Adrenal gland (tissue), 9 donors: ENCODE measurements at regions not wholly inside any gene's neighbourhood (a gene's known extent, or its start where the extent isn't known, plus 50 kb on each side); places are given as distances from the start of the nearest gene placed in this dataset.

Experiments used
- DNase-seq, 7 donors: peaks; one replicate each; pipeline ENCODE4 v3.0.0-alpha.2; 2019 to 2020
- H3K27ac ChIP-seq, 5 donors: fragments of 200-600 bp; sonication (generic) in 4 of 5; 1 replicate in 3 of 5; 2 replicates in 2 of 5; pipeline versions ENCODE4 v1.5.1 to v1.8.0; 2016 to 2020; ENCODE audit warnings: mild to moderate bottlenecking in 1 of 5
- H3K27me3 ChIP-seq: fragments of 200-600 bp; 2 replicates; pipeline ENCODE4 v1.8.0; 2021
- H3K36me3 ChIP-seq, 2 donors: fragments of 200-600 bp; replicated peaks in 1 of 2; 1 replicate in 1 of 2; 2 replicates in 1 of 2; pipeline versions ENCODE4 v1.5.1 to v1.8.0; 2018 to 2022
- H3K4me1 ChIP-seq, 2 donors: fragments of 200-600 bp; replicated peaks in 1 of 2; 1 replicate in 1 of 2; 2 replicates in 1 of 2; pipeline versions ENCODE4 v1.5.1 to v1.8.0; 2018 to 2021
- H3K4me3 ChIP-seq, 4 donors: fragments of 200-600 bp; sonication (generic) in 3 of 4; one replicate each; pipeline ENCODE4 v1.5.1; 2016 to 2018
- H3K9me3 ChIP-seq, 3 donors: fragments of 200-600 bp; sonication (generic) in 1 of 3; replicated peaks in 1 of 3; 1 replicate in 2 of 3; 2 replicates in 1 of 3; pipeline versions ENCODE4 v1.5.1 to v1.8.0; 2016 to 2021
- POLR2A ChIP-seq, 2 donors: fragments of 450-650 bp; IDR thresholded peaks; one replicate each; pipeline ENCODE4 v1.6.1; 2017; ENCODE audit warnings: antibody characterized with exemption in 2 of 2, mild to moderate bottlenecking in 2 of 2, moderate library complexity in 1 of 2
- WGBS, 4 donors: extraction: QIAGEN DNeasy Blood & Tissue Kit in 2 of 4; methylation state at CpG; one replicate each; pipeline versions ENCODE4 v1.1.5 to v1.1.7; 2013 to 2017; 5-methylcytosine and 5-hydroxymethylcytosine counted together
- intact Hi-C, 2 donors: fragments of 100-400 bp; cut with DNase I; formaldehyde crosslinking; loops; one replicate each; pipeline versions ENCODE4 v1.14.1 to v1.15.0; 2022 to 2023
- TF ChIP-seq, protein P1 (sequence below), 6 experiments: fragments of 450-650 bp in 4 of 6; fragments of 200-600 bp in 2 of 6; sonication (generic) in 1 of 6; IDR thresholded peaks; 1 replicate in 5 of 6; 2 replicates in 1 of 6; pipeline versions ENCODE4 v1.5.1 to v1.8.0; 2016 to 2021; ENCODE audit warnings: antibody characterized with exemption in 6 of 6, mild to moderate bottlenecking in 2 of 6, moderate library complexity in 1 of 6
- donor health status: healthy with polysubstance abuse.
- donor health status: Bipolar disorder and iron deficiency.
- donor health status: DM: yes; HTN: yes; CAD: no.
- donor health status: DM: no; HTN: no; CAD: no.
- donor health status: DM: no; HTN: no; CAD: no.

DNA sequence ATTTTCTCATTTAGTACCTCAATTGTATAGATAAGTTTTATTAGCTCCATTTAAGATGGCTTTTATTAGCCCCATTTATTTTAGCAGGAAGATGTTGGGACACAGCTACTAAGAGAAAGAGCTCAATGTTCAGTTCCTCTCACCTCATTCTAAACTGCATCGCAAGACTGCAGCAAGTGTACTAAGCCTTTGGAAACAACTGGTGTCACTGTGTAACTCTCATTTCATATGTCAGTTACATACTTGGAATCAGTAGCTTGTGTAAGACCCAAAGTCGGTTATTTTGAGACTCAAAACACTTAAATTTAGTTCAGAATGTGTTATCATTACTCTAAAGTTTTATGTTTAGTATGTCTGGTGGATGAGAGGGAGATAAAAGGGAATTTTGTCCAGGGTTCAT lies 482.9 kb downstream of the BMP2 start:
- Histone ChIP-seq H3K27ac (no peak overlapping the region), H3K4me1 (no peaks in the 10 kb centered on the region), H3K27me3 (no peaks in the 10 kb centered on the region), H3K4me3 (no peak overlapping the region), H3K9me3 (no peaks in the 10 kb centered on the region), H3K36me3 (no peaks in the 10 kb centered on the region)
- no peak for DNase-seq
- 77 to 90% (median 81%) methylated on average over 2 of the region's 2 CpGs for WGBS, 4 donors
- no peak for TF ChIP-seq POLR2A (IDR thresholded peaks at IDR 0.05)
- intact Hi-C loops: no loop called here

DNA sequence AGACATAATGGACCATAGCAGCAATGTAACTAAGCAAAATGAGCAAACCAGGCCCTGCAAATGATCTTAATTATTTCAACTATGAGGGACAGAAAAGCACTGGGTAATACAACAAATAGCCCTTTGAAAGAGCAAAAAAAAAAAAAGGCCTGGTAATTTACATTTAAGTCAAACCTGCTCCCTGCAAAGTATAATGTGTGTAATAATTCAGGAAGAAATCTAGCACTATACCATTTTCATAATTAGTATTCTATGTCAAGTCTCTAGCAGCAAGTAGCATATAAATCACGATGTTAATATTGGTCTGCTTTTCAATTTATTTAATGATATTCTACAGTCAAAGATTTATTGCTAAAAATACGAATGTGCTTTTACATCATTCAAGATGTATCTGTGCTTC lies 489.6 kb downstream of the BMP2 start:
- intact Hi-C loops: no loop called here
- H3K9me3 ChIP-seq: no peaks in the 10 kb centered on the region
- TF ChIP-seq, protein P1, sequence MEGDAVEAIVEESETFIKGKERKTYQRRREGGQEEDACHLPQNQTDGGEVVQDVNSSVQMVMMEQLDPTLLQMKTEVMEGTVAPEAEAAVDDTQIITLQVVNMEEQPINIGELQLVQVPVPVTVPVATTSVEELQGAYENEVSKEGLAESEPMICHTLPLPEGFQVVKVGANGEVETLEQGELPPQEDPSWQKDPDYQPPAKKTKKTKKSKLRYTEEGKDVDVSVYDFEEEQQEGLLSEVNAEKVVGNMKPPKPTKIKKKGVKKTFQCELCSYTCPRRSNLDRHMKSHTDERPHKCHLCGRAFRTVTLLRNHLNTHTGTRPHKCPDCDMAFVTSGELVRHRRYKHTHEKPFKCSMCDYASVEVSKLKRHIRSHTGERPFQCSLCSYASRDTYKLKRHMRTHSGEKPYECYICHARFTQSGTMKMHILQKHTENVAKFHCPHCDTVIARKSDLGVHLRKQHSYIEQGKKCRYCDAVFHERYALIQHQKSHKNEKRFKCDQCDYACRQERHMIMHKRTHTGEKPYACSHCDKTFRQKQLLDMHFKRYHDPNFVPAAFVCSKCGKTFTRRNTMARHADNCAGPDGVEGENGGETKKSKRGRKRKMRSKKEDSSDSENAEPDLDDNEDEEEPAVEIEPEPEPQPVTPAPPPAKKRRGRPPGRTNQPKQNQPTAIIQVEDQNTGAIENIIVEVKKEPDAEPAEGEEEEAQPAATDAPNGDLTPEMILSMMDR (IDR thresholded peaks at IDR 0.05): no peak
- no peak for TF ChIP-seq POLR2A (IDR thresholded peaks at IDR 0.05)
- H3K27ac ChIP-seq: no peak overlapping the region
- 59 to 66% (median 60%) methylated on average over 2 of the region's 2 CpGs for WGBS, 4 donors
- H3K4me3 ChIP-seq: no peak overlapping the region
- no peak for DNase-seq
- H3K36me3 ChIP-seq: no peaks in the 10 kb centered on the region
- H3K27me3 ChIP-seq: no peaks in the 10 kb centered on the region
- H3K4me1 ChIP-seq: no peaks in the 10 kb centered on the region

- no peak for DNase-seq
- TF ChIP-seq, protein P1 (IDR thresholded peaks at IDR 0.05): no peak
- no peak for TF ChIP-seq POLR2A (IDR thresholded peaks at IDR 0.05)
- Histone ChIP-seq H3K4me3 (no peak overlapping the region), H3K36me3 (no peaks in the 10 kb centered on the region), H3K4me1 (no peaks in the 10 kb centered on the region), H3K27me3 (no peaks in the 10 kb centered on the region), H3K27ac (no peak overlapping the region), H3K9me3 (no peaks in the 10 kb centered on the region)
- WGBS, 4 donors: 55 to 82% (median 64%) methylated on average over 3 of the region's 3 CpGs
- intact Hi-C loops: no loop called here
These were observed 490.4 kb downstream of the BMP2 start for GRCh38 chr20:7257692-7258466.

GRCh38 chr20:7262803-7263202 lies 495.3 kb downstream of the BMP2 start:
- 63 to 93% (median 74%) methylated on average over 2 of the region's 2 CpGs for WGBS, 4 donors
- TF ChIP-seq, protein P1 (IDR thresholded peaks at IDR 0.05): no peak
- no peak for TF ChIP-seq POLR2A (IDR thresholded peaks at IDR 0.05)
- Histone ChIP-seq H3K4me3 (no peak overlapping the region), H3K36me3 (no peaks in the 10 kb centered on the region), H3K27ac (no peak overlapping the region), H3K4me1 (no peaks in the 10 kb centered on the region), H3K27me3 (no peaks in the 10 kb centered on the region), H3K9me3 (no peaks in the 10 kb centered on the region)
- no peak for DNase-seq
- intact Hi-C loops: no loop called here

GRCh38 chr20:7264137-7264536 lies 496.7 kb downstream of the BMP2 start:
- no peak for TF ChIP-seq POLR2A (IDR thresholded peaks at IDR 0.05)
- TF ChIP-seq, protein P1 (IDR thresholded peaks at IDR 0.05): no peak
- whole genome bisulfite sequencing, 4 donors: 71 to 93% (median 86%) methylated on average over 1 of the region's 1 CpG
- no peaks in the 10 kb centered on the region for H3K9me3 ChIP-seq
- no peaks in the 10 kb centered on the region for H3K27me3 ChIP-seq
- H3K4me1 ChIP-seq: no peaks in the 10 kb centered on the region
- DNase-seq: no peak
- intact Hi-C loops: no loop called here
- H3K27ac ChIP-seq: no peak overlapping the region
- no peak overlapping the region for H3K4me3 ChIP-seq
- no peaks in the 10 kb centered on the region for H3K36me3 ChIP-seq
